ENCODE measurements at regions not wholly inside any gene's neighbourhood (a gene's known extent, or its start where the extent isn't known, plus 50 kb on each side); places are given as distances from the start of the nearest gene placed in this dataset.

GRCh38 chrX:82721891-82722290, 786.2 kb upstream of the POU3F4 start:
- H3K79me2 ChIP-seq (ENCODE audit: control insufficient read depth, insufficient read depth, low read length), result no peaks in the 10 kb centered on the region
- H3K9me3 ChIP-seq (replicated peaks; ENCODE audit: control insufficient read depth, insufficient read depth, low read length), result no peaks in the 10 kb centered on the region
- no peak overlapping the region for H2AFZ ChIP-seq (ENCODE audit: control insufficient read depth, low read depth, low read length)
- TF ChIP-seq RB1 (IDR thresholded peaks at IDR 0.05; ENCODE audit: borderline replicate concordance), result no peak
- no peak for TF ChIP-seq CBX5 (IDR thresholded peaks at IDR 0.05; ENCODE audit: low read depth)
- no peak for TF ChIP-seq MEF2B (IDR thresholded peaks at IDR 0.05; ENCODE audit: partially characterized antibody, poor library complexity, severe bottlenecking)
- no peak for TF ChIP-seq BMI1 (IDR thresholded peaks at IDR 0.05; ENCODE audit: borderline replicate concordance)
- TF ChIP-seq ZBED1 (IDR thresholded peaks at IDR 0.05; ENCODE audit: borderline replicate concordance), result no peak
- no peak for TF ChIP-seq PRDM15 (CRISPR knock-in tag; IDR thresholded peaks at IDR 0.05)
- ChIA-PET RAD21 (ENCODE audit: unreplicated experiment) (interaction anchor here (0.9 kb wide), 1 partner anchor 12 kb away, joined by 3 read pairs; no protein-coding TSS in a partner anchor), SMC1A (ENCODE audit: uncharacterized antibody, unreplicated experiment) (interaction anchor here (1.4 kb wide), 1 partner anchor 11 kb away, joined by 4 read pairs; no protein-coding TSS in a partner anchor), CTCF (interaction anchor here (0.6 to 1.4 kb wide), 2 partner anchors 12 to 29 kb away, joined by 3 to 4 read pairs; no protein-coding TSS in a partner anchor), POLR2A (no interaction called here)
- no peak for FAIRE-seq
- ATAC-seq, result no peak
- WGBS (ENCODE audit: insufficient coverage, insufficient replicate concordance, low lambda C conversion rate, missing lambda C conversion rate), result 8% methylated on average over 1 of the region's 1 CpG
- no peaks in the 10 kb centered on the region for H3K4me1 ChIP-seq (ENCODE audit: control insufficient read depth, insufficient read depth, low read length)
- DNase-seq (ENCODE audit: low read depth, low spot score), result no peak
- no peak overlapping the region for H3K9ac ChIP-seq (ENCODE audit: control insufficient read depth, insufficient read depth, low read length)
- no peak overlapping the region for H3K4me3 ChIP-seq
- H3K4me2 ChIP-seq (ENCODE audit: control insufficient read depth, insufficient read depth), result no peak overlapping the region
- H3K27ac ChIP-seq (ENCODE audit: control insufficient read depth, insufficient read depth), result no peak overlapping the region
- no peaks in the 10 kb centered on the region for H3K36me3 ChIP-seq (ENCODE audit: control insufficient read depth in 2 of 2, insufficient read depth in 2 of 2, low read length in 1 of 2)
- intact Hi-C loops (cut with micrococcal nuclease; ENCODE audit: unreplicated experiment) (no loop called here), in situ Hi-C loops (cut with MboI) (no loop called here)
- H3K27me3 ChIP-seq (replicated peaks in 1 of 2; ENCODE audit: control insufficient read depth in 2 of 2, insufficient read depth in 2 of 2, low read length in 1 of 2), result no peaks in the 10 kb centered on the region
- BruUV-seq (replicated peaks), result no TSS peak
- no peaks in the 10 kb centered on the region for H4K20me1 ChIP-seq (ENCODE audit: control insufficient read depth, insufficient read depth)
